DMS79 (cell line): ENCODE measurements at regions not wholly inside any gene's neighbourhood (a gene's known extent, or its start where the extent isn't known, plus 50 kb on each side); places are given as distances from the start of the nearest gene placed in this dataset.
"Not testable (repeated sequence)": the region's sequence is repeated elsewhere in the genome, so short reads cannot be mapped to it uniquely, and the experiment has no call there.

Experiments used
- DNase-seq: peaks from one replicate; lab custom pipeline; 2025; lab: John Stamatoyannopoulos, UW

DNA sequence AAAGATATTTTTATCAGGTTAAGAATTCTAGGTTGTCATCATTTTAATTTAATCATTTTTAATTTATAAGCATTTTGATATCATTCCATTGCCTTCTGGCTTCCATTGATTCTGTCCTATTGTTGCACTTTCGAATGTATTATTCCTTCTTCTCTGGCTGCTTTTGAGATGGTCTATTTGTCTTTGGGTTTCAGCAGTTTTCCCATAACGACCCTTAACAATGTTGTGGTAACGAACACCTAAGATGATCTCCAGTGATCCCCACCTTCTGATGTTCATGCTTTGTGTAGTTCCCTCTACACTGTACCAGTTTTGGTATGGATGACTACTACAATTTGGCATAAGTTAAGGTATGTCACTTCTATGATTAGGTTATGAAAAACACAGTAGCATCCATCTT lies 59.9 kb downstream of the MINAR1 start:
- DNase-seq = no peak

DNA sequence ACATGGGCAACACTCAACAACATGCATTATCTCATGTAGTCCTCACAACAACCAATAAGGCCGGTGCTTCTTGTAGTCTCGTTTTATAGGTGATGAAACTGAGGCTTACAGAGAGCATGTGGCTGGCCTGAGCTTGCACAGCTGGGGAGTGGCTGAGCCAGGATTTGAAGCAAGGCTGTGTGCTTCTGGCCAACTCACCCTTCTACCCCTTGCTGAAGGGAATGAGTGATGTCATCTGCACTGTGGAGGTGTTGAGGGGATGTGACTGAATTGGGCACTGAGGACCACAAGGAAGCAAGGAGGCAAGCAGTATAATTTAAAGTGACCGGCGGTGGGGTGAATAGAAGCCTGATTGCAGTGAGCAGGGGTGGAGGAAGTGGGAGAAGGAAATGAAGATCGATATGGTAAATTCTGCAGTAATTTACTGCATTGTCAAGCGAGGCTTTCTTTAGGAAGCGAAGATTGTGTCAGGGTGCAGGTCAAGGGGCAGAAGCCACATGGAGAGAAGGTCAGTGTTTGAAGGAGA lies 62.3 kb downstream of the MINAR1 start:
- DNase-seq = no peak

DNA sequence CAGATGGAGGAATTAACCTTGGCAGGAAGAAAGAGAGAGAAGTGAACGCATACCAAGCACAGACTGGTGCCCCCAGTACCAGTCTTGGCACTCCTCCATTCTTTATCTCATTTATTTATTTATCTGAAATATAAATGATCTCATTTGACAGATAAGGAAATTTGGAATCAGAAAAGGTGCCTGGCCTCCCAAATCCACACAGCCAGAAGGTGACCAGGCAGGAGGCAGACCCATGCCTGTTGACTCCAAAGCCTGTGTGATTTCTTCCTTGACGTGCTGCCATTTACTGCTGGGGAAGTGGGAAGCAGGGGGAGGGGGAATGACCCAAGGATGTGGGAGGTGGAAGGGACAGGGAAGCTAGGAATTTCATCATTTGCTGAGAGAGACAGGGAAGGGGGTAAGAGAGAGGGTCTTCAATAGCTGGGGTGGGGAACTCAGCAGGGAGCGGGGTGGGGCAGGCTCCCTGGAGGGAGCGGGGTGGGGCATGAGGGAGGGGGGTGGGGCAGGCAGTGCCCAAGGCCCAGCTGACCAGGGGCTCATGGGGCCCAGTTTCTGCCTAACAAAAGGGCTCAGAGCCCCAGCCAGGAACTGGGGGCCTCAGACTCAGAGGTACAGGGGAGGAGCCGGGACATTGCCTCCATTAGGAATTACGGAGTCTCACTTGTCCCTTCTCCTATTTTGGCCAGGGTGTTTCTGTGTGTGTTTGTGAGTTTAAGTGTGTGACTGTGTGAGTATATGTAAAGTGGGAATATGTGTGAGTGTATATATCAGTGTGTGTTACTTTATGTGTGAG lies 63.0 kb downstream of the MINAR1 start:
- DNase-seq = no peak

DNA sequence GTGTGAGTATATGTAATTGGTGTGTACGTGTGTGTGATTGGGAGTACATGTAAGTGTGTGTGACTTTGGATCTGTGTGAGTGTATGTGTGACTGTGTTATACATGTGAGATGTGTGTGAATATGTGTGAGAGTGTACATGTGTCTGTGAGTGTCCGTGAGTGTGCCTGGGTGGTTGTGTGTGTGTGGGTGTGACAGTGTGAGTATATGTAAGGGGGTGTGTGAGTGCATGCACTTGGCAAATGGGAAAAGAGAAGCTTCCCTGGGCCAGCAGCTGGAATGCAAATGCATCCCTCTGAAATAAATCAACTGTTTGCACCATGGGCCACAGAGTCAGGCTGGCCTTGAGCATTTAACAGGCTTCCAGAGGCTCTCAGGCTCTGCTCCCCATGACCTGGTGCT lies 63.6 kb downstream of the MINAR1 start:
- DNase-seq = no peak

DNA sequence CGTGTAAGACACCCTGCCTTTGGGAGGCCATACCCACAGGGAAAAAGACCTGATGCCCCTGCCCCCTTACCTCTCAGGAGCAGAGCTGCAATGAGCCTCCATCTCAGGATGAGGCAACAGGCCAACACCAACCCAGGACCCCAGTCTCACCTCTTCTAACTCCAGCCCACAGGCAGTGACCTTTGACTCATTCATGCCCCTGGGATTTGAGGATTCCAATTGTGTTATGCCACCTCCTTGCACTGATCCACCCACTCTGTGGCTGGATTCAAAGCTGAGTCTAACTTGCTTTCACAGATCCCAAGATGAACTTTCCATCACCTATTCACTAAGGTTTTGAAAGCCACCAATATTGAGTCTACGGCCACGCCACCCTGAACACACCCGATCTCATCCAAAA lies 64.7 kb downstream of the MINAR1 start:
- no peak for DNase-seq

DNA sequence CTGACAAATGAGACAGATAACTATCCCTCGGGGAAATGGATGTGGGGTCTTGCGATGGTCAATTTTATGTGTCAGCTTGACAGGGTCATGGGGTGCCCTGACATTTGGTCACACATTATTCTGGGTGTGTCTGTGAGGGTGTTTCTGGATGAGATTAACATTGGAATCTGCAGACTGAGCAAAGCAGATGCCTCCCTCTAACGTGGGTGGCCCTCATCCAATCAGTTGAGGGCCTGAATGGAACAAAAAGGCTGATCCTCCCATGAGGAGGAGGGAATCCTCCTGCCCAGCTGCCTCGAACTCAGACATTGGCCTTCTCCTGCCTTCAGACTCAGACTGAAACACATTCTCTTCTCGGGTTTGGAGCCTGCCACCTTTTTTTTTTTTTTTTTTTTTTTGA lies 69.0 kb downstream of the MINAR1 start:
- no peak for DNase-seq

DNA sequence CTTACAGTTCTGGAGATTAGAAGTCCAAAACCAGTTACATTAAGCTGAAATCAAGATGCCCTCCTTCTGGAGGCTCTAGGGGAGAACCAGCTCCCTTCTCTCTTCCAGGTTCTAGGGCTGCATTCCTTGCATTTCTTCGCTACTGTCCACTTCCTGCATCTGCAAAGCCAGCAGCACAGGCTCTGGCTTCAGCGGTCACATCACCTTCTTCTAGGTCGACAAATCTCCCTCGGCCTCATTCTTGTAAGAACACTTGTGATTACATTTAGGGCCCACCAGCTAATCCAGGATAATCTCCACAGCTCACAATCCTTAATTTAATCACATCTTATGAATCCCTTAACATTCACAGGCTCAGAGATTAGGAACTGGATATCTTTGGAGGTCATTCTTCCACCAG lies 73.8 kb downstream of the MINAR1 start:
- DNase-seq = no peak

DNA sequence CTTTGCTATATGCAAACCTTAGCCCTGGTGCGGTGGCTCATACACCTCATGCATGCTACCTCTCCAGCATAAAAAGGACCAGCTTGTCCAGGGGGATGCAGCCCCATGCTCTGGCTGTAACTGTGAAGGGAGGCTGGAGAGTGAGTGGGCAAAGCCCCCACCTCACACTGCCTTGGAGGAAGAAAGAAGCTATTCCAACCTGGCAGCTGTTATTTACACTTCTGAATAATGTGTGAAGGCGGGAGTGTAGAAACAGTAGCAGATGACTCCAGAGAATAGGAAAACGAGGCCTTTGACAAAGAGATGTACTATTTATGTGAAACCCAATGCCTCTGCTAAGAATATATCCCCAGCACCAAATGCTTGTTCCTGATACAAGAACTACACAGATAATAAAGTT lies 80.7 kb downstream of the MINAR1 start:
- not testable (repeated sequence) for DNase-seq

DNA sequence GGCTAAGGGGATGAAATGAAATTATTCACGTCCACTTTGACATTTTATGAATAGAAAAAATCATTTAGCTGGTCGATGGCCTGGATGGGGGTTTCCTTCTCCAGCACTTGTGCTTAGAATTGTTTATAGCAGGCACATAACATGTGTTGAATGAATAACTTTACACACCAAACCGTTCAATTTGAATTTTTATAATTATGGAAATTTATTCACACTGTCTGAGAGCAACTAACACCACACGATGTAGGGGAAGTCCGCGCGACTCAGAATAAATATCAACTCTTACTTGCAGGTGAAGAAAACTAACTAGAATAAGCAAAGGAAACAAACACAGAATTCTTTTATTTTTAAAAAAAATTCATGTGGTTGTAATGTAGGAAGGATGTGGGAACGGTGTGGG lies 81.3 kb downstream of the MINAR1 start:
- no peak for DNase-seq

DNA sequence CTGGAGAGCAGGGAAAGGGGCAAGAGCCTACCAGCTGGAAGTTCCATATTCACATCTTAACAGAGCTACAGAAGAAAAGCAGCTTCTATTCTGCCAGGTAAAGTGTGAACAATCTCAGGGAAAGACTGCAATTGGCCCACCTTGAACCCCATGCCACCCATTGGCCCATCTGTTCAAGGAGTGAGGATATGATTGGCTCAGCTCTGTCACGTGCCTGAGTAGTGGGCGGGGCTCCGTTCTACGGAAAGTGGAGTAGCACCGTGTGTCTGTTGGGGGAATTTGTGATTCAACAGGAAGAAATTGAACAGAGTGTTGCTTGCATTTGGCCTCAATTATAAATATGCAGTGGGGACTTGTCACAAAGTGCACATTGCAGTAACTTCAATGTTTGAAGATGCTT lies 81.8 kb downstream of the MINAR1 start:
- DNase-seq = no peak

DNA sequence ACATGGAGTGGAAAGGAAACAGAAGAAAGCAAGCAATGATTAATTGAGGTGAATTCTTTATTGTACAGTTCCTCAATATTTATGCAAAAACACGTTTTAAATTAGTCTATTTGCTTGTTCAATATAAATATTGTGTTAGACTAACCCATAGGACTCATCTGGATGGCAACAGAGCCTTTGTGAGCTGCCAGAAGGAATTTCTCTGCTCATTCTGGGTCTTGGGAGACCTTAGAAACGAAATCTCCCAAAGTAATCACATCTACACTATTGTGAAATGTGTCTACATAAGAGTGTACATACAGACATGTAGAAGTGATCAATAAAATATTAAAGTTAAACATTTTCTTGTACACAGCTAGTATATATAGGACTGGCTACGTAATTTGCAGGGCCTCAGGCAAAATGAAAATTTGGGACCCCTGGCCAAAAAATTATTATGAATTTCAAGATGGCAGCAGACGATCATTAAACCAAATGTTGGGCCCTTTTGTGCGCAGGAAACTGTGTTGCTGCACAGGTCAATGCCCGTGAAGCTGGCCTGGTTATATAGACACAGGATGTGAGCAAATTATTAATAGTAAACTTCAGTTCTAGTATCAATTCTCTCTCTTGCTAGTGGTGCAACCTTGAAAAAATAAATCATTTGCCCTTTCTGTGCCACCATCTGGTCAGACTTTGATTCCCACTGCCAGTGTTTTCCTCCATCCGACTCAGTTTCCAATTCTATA lies 83.3 kb downstream of the MINAR1 start:
- DNase-seq = no peak

DNA sequence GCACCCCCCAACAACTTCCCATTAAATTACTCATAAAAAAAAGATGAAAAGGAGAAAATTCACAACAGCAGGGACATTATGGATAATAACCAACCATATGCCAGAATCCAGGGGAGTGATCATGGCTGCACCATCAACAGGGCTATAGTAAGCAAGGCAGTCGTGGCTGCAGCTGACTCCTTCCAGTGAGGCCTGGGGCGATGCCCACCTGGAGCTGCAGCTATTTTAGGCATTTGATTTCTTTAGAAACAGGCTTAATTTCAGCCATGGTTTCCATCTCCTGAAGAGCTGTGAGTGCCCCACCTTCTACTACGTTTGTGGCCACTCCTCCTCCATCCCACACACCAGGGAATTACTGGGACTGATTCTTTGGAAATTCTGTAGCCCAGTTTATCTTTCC lies 84.0 kb downstream of the MINAR1 start:
- DNase-seq = no peak

DNA sequence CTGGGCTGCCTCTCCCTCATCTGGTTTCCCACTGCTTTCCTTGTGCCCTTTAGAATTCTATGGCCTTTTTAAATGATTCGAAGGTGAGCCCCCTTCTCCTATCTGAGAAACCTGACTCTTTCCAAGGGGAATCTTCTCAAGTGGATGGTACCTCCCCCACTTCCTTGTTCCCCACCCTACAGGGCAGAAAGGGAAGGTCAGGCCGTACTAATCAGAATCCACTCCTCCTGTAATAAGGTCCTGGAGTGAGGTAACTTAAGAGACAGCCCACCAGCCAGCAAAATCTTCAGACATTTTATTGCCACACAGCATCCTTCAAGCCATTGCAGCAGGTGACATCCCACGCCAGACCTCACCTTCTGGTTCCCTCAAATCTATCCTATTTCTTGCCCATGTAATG lies 84.5 kb downstream of the MINAR1 start:
- no peak for DNase-seq

DNA sequence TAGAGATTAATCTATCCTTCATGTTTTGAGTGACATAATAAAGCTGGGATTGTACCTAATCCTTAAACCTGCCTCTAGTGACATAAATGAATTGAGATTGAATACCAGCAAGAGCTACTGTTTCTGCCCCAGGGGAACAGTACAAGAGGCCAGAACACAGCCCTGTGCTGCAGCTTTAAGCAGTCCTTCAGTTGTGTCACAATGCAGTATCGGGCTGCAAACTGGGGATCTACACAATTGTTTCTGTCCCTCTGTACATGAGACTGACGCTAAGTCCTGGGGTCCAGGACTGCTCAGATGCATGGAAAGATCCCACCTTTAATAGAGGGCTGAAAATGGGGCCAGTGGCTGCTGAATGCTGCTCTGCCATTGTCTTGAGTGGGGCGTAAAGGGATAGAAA lies 87.5 kb downstream of the MINAR1 start:
- no peak for DNase-seq

DNA sequence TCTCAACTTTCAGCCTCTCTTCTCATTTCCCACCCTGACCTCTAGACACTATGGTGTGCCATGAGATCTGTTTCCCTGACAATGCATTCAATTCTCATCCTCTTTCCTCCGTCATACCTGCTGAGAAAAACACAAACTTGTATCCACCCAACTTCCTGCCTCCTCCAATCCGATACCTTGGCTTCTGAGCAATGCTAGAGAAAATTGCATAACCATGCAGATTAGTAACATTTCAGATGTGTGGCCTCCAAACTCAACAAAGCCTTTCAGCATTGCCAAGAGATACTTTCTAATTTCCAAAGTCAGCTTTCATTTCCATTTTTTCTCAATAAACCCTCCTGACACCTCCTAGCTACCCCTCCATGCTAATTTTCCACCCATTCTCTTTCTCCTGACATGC lies 88.5 kb downstream of the MINAR1 start:
- no peak for DNase-seq

DNA sequence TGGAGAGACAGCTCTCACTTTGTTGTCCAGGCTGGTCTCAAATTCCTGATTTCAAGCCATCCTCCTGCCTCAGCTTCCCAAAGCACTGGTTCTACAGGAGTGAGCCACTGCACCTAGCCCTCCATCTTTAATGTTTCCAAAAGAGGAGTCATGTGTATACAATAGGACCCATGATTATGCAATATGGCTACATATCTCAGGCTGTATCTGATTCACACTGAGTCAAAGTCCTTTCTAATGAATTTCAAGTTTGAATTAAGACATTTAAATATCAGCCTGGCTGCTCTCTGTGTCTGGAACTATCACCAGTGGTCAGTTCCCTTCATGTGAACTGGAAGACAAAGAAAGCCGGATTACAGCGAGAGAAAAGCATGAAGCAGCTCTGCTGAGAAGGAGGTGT lies 90.5 kb downstream of the MINAR1 start:
- no peak for DNase-seq

DNA sequence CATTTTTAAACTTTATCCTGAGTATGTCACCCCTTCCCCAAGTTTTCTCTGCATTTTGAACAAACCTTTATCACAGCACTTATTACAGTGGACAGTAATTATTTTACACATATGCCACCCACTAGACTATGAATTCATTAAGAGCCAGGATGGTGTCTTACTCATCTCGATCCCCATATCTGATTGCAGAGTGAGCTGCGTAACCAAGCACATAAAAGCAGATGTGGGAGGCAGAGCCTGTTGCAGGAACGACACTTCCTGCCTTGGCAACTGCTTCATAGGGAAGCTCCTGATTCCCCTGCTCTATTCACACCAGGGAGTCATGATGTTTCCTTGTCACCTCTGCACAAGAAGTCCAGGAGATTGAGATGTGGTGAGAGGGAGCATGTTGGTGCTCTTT lies 91.1 kb downstream of the MINAR1 start:
- no peak for DNase-seq

DNA sequence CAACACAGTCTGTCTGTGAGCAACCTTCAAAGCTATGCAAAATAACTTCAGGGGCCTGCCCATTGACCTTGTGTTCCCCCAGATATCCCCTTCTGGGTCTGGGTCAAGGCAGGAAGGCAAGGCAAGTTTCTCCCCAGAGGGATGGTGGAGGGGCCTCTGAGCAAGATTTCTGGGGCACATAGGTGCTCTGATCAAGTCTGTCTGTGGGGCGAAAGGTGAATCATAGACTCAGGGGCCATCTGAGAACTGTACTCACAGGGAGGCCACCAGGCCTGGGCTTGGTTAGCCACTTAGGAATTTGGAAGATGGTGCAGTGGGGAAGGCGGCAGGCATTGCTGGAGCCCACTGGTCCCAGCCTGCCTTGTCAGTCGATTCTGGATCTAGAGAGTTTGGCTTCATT lies 92.4 kb downstream of the MINAR1 start:
- DNase-seq = no peak

DNA sequence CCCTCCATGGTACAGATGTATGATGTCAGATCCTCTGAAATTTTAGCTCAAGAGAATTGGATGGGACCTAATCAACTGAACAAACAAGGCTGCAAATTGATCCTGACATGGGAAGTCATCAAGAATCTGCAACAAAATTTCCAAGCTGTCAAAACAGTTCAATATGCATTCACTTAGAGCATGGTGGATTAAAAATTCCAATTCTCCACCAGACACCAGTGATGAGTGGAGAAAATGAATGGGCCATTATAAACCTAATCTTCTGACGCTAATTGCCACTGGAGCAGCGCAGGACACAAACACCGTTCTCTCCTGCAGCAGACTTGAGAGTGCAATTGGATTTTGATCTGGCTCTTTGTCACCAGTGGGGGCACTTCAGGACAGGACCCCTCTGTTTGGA lies 94.2 kb downstream of the MINAR1 start:
- no peak for DNase-seq

DNA sequence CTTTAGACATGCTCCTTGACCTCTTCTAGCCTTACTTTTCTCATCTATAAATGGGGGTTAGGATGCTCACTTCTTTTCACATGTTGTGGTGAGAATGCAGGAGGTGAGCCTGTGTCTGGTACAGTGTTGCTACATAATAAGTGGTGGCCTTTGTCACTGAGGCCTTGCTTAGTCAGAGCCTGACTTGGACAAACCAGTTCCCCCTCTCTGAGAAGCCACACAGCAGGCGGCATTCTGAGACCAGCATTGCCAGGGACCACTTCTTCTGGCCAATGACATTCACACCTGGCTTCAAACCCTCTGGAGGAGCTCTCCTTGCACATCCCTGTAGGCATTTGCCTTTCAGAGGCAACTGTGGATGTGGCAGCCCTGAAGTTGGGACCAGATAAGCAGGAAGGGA lies 95.7 kb downstream of the MINAR1 start:
- no peak for DNase-seq

DNA sequence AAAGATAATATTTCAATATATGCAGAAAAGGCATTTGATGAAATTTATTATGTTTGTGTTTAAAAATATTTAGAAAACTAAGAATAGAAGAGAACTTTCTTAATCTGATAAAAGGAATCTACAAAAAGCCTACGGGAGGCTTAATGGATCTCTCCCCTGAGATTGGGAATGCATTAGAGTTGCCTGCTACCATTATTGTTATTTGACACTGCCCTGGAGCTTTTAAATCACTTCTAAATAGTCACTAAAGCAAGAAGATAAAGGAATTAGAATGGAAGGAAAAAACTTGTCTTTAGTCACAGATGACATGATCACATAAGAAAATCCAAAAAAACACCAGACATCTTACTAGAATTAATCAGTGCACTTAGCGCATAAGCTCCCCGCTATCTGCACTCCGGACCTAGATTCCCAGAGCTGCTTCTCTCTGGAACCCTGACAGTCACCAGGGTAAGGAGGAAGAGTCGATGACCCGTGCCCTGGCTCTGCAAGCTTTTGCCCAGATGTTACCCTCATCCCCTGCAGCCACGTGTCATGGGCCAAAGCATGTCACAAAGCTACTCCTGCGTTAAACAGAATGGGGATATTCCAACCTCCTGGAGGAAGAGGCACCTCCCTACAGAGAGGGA lies 97.1 kb downstream of the MINAR1 start:
- no peak for DNase-seq

DNA sequence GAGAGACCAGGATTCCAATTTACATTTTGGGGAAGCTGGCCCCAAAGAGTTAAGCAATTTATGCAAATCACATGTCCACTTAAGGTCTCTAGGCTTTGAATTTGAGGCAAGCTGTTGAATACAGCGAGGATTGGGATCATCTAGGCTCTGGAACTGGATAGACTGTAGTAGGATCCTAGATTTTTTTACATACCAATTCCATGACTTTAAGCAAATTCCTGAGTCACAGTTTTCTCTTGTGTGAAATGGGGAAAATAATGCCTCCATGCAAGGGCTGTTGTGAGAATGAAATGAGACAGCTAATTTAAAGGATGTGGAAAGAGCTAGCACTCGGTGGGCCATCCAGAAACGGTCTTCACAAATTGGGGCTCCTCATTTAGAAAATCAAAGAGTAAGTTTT lies 103.4 kb downstream of the MINAR1 start:
- no peak for DNase-seq

DNA sequence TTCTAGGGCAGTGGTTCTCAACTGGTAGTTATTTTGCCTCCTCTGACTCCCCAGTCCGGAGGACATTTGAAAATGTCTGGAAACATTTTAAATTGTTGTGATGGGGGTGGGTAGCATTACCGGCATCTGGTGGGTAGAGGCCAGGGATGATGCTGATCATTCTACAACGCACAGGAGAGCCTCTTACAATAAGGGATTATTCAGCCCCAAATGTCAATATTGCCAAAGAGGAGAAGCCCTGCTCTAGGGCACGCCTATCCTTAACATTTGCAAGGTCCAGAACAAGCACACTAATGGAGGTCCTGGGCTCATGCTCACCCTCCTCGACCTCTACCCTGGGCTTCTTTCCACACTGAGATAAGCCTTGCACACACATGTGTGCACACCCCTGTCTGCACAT lies 106.4 kb downstream of the MINAR1 start:
- DNase-seq = no peak
